ENCODE measurements at regions not wholly inside any gene's neighbourhood (a gene's known extent, or its start where the extent isn't known, plus 50 kb on each side); places are given as distances from the start of the nearest gene placed in this dataset.

DNA sequence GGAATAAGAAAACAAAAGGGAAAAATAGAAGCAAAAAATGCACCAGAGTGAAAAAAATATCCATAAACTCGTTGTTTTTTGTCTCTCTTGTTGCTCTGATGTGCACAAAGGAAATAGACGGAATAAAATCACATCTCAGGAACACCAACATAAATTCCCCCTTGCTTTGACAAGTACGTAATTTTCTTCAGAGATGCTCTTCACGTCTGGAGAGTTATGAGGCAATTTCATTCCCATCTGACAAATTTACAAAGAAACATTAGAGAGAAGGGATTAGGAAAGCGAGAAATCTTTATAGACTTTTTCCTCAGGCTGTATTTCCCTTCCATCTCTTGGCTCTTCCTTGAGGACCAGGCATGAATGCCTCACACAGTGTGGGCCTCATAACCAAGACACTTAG is 250.1 kb upstream of the ZFP64 start:
- ChIA-PET POLR2A (no interaction called here), CTCF (ENCODE audit: low intra/inter-chr PET ratio, low total read pairs) (no interaction called here)
- FAIRE-seq, result no peak
- Histone ChIP-seq H3K4me1 (ENCODE audit: insufficient read depth, low read length) (no peaks in the 10 kb centered on the region), H3K36me3 (replicated peaks in 1 of 2; ENCODE audit: control insufficient read depth in 1 of 2, insufficient read depth in 2 of 2, low read length in 2 of 2) (no peaks in the 10 kb centered on the region), H3K9ac (ENCODE audit: insufficient read depth, low read depth, low read length) (no peak overlapping the region), H3K9me3 (ENCODE audit: low read length) (no peaks in the 10 kb centered on the region), H3K4me3 (replicated peaks in 1 of 3; ENCODE audit: insufficient read depth in 1 of 3, low read depth in 2 of 3, low read length in 3 of 3) (no peak overlapping the region), H4K20me1 (ENCODE audit: insufficient read depth, low read length) (no peaks in the 10 kb centered on the region), H3K27ac (ENCODE audit: extremely low read length, insufficient read depth, low read length) (no peak overlapping the region), H3K4me2 (ENCODE audit: low read depth, low read length) (no peak overlapping the region), H3K27me3 (ENCODE audit: control insufficient read depth in 1 of 2, insufficient read depth in 2 of 2, low read length in 2 of 2) (no peaks in the 10 kb centered on the region), H3K79me2 (ENCODE audit: insufficient read depth, low read length) (no peaks in the 10 kb centered on the region), H2AFZ (ENCODE audit: low read length) (no peak overlapping the region)
- in situ Hi-C loops (cut with HindIII; ENCODE audit: extremely low pct_ligation_motif_present, low pct_unique_long_range_greater_than_20kb) (no loop called here), intact Hi-C loops (cut with micrococcal nuclease; ENCODE audit: unreplicated experiment) (no loop called here)
- DNase-seq (ENCODE audit: low spot score), result no peak
- ATAC-seq, result no peak
- 10% methylated on average over 5 of the region's 5 CpGs for WGBS (ENCODE audit: low lambda C conversion rate)
- BruUV-seq (replicated peaks), result no TSS peak
- no peak for TF ChIP-seq KAT7 (CRISPR knock-in tag; IDR thresholded peaks at IDR 0.05; ENCODE audit: borderline replicate concordance)
- no peak for TF ChIP-seq SSRP1 (CRISPR knock-in tag; IDR thresholded peaks at IDR 0.05)
- no peak for TF ChIP-seq YY1 (IDR thresholded peaks at IDR 0.05; ENCODE audit: insufficient read depth, insufficient replicate concordance, low read depth, low read length)
- no peak for TF ChIP-seq ZSCAN30 (CRISPR knock-in tag; IDR thresholded peaks at IDR 0.05)
- TF ChIP-seq RFX5 (IDR thresholded peaks at IDR 0.05; ENCODE audit: low read depth, low read length), result no peak
- no peak for TF ChIP-seq STAT5B (CRISPR knock-in tag; IDR thresholded peaks at IDR 0.05)
- no peak for TF ChIP-seq CREB1 (IDR thresholded peaks at IDR 0.05)
- TF ChIP-seq CREB1 (CRISPR knock-in tag; IDR thresholded peaks at IDR 0.05), result no peak
- TF ChIP-seq ZNF143 (CRISPR knock-in tag; IDR thresholded peaks at IDR 0.05), result no peak
- no peak for TF ChIP-seq ATF7 (IDR thresholded peaks at IDR 0.05)
- no peak for TF ChIP-seq ATF7 (CRISPR knock-in tag; IDR thresholded peaks at IDR 0.05)
- TF ChIP-seq JARID2 (CRISPR knock-in tag; IDR thresholded peaks at IDR 0.05; ENCODE audit: insufficient replicate concordance), result no peak
- TF ChIP-seq NFRKB (IDR thresholded peaks at IDR 0.05), result no peak
- TF ChIP-seq, protein P1, sequence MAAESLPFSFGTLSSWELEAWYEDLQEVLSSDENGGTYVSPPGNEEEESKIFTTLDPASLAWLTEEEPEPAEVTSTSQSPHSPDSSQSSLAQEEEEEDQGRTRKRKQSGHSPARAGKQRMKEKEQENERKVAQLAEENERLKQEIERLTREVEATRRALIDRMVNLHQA (CRISPR knock-in tag; IDR thresholded peaks at IDR 0.05), result no peak
- no peak for TF ChIP-seq ZNF713 (CRISPR knock-in tag; IDR thresholded peaks at IDR 0.05)
- no peak for TF ChIP-seq ZNF766 (CRISPR knock-in tag; IDR thresholded peaks at IDR 0.05; ENCODE audit: borderline replicate concordance)
- TF ChIP-seq ZNF121 (CRISPR knock-in tag; IDR thresholded peaks at IDR 0.05), result no peak
- TF ChIP-seq PRMT3 (CRISPR knock-in tag; IDR thresholded peaks at IDR 0.05; ENCODE audit: borderline replicate concordance, low read depth), result no peak
- TF ChIP-seq, protein P2, sequence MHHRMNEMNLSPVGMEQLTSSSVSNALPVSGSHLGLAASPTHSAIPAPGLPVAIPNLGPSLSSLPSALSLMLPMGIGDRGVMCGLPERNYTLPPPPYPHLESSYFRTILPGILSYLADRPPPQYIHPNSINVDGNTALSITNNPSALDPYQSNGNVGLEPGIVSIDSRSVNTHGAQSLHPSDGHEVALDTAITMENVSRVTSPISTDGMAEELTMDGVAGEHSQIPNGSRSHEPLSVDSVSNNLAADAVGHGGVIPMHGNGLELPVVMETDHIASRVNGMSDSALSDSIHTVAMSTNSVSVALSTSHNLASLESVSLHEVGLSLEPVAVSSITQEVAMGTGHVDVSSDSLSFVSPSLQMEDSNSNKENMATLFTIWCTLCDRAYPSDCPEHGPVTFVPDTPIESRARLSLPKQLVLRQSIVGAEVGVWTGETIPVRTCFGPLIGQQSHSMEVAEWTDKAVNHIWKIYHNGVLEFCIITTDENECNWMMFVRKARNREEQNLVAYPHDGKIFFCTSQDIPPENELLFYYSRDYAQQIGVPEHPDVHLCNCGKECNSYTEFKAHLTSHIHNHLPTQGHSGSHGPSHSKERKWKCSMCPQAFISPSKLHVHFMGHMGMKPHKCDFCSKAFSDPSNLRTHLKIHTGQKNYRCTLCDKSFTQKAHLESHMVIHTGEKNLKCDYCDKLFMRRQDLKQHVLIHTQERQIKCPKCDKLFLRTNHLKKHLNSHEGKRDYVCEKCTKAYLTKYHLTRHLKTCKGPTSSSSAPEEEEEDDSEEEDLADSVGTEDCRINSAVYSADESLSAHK (CRISPR knock-in tag; IDR thresholded peaks at IDR 0.05; ENCODE audit: borderline replicate concordance), result no peak
- TF ChIP-seq ZNF512B (CRISPR knock-in tag; IDR thresholded peaks at IDR 0.05; ENCODE audit: borderline replicate concordance), result no peak
- TF ChIP-seq MTERF4 (CRISPR knock-in tag; IDR thresholded peaks at IDR 0.05), result no peak
